CD8-positive, alpha-beta memory T cell (primary cell): ENCODE measurements at regions not wholly inside any gene's neighbourhood (a gene's known extent, or its start where the extent isn't known, plus 50 kb on each side); places are given as distances from the start of the nearest gene placed in this dataset.
A peak's percentile ranks its signal among the peaks of the same experiment; 100 is the strongest.

ENCODE experiments used
- CTCF ChIA-PET: fragments of 350-600 bp; sonication (Branson Sonifier 250); formaldehyde crosslinking; loops from one replicate; lab custom pipeline; 2021; ENCODE audit warnings: antibody characterized with exemption; lab: Charles Lee
- POLR2A ChIA-PET: fragments of 350-600 bp; sonication (Branson Sonifier 250); formaldehyde crosslinking; loops from one replicate; lab custom pipeline; 2021; ENCODE audit warnings: antibody characterized with exemption; lab: Charles Lee
- DNase-seq, 5 donors: peaks; one replicate each; pipeline versions ENCODE4 v3.0.0 to v3.0.0-alpha.2; 2020 to 2022; ENCODE audit warnings: mixed read lengths in 1 of 5
- H3K27ac ChIP-seq: one replicate; pipeline ENCODE4 v1.7.0; 2013; ENCODE audit warnings: low read depth, mild to moderate bottlenecking, low read length, moderate library complexity
- H3K27me3 ChIP-seq: 2 replicates; pipeline ENCODE4 v1.7.0; 2013; ENCODE audit warnings: low read length, mild to moderate bottlenecking; ENCODE audit not compliant: insufficient read depth, poor library complexity, severe bottlenecking
- H3K36me3 ChIP-seq: 2 replicates; pipeline ENCODE4 v1.7.0; 2013; ENCODE audit warnings: mild to moderate bottlenecking, low read length, moderate library complexity; ENCODE audit not compliant: insufficient read depth
- H3K4me1 ChIP-seq: 2 replicates; pipeline ENCODE4 v1.7.0; 2013; ENCODE audit warnings: mild to moderate bottlenecking, low read length, moderate library complexity; ENCODE audit not compliant: insufficient read depth
- H3K4me3 ChIP-seq: 2 replicates; pipeline ENCODE4 v1.7.0; 2013; ENCODE audit warnings: mild to moderate bottlenecking, low read length
- H3K9me3 ChIP-seq: 2 replicates; pipeline ENCODE4 v1.7.0; 2013; ENCODE audit warnings: mild to moderate bottlenecking, low read length
- H3K27ac Mint-ChIP-seq, 8 donors: one replicate each; pipeline ENCODE4 v1.8.0; 2020 to 2021; ENCODE audit warnings: mixed read lengths in 8 of 8, mild to moderate bottlenecking in 6 of 8, inconsistent platforms in 3 of 8, moderate library complexity in 3 of 8
- H3K27me3 Mint-ChIP-seq, 2 donors: one replicate each; pipeline ENCODE4 v1.8.0; 2020 to 2021; ENCODE audit warnings: mixed read lengths in 2 of 2, mild to moderate bottlenecking in 1 of 2, moderate library complexity in 1 of 2
- H3K36me3 Mint-ChIP-seq, 3 donors: one replicate each; pipeline ENCODE4 v1.8.0; 2020 to 2021; ENCODE audit warnings: mixed read lengths in 3 of 3, inconsistent platforms in 1 of 3, mild to moderate bottlenecking in 1 of 3
- H3K4me1 Mint-ChIP-seq, 3 donors: one replicate each; pipeline ENCODE4 v1.8.0; 2020 to 2021; ENCODE audit warnings: mixed read lengths in 3 of 3, inconsistent platforms in 1 of 3, mild to moderate bottlenecking in 1 of 3
- H3K4me3 Mint-ChIP-seq, 7 donors: one replicate each; pipeline ENCODE4 v1.8.0; 2020 to 2021; ENCODE audit warnings: mixed read lengths in 7 of 7, mild to moderate bottlenecking in 6 of 7, moderate library complexity in 4 of 7, inconsistent platforms in 2 of 7
- H3K9me3 Mint-ChIP-seq, 5 donors: one replicate each; pipeline ENCODE4 v1.8.0; 2020 to 2022; ENCODE audit warnings: mixed read lengths in 5 of 5, mild to moderate bottlenecking in 3 of 5, moderate library complexity in 2 of 5, inconsistent platforms in 1 of 5

DNA sequence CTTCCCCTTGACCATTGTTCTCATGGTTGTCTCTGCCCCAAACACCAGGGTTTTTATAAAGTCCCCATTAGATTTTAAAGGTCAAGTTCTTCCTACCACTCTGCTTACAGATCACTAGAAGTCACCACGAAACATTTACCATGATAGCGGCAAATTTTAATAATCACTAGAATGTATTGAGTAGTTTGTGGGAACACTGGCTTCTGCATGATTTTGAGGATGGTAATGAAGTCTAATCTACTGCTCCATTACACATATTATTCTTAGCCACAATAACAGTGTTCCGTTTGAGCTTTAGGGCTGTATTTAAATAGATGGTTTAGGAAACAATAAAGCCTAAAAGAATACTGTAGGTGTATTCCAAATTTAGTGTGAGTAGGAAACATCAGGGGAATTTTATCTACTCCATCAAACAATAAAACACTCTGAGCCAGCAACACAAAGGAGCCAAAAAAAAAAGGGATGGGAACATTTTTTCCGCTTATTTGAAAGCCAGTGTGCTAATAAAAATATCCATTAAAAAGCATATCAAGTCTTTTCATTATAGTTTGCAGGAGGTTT lies 49.7 kb downstream of the KLF12 start:
- no peaks in the 10 kb centered on the region for H3K27me3 Mint-ChIP-seq
- ChIA-PET POLR2A (no interaction called here), CTCF (interaction anchor here (1.3 to 1.5 kb wide), 2 partner anchors 14 to 203 kb away, joined by 3 read pairs; no protein-coding TSS in a partner anchor)
- H3K4me1 Mint-ChIP-seq = peaks cover 76 to 92% (median 90%) of the 10 kb centered on the region in 3 donors
- no peak overlapping the region for H3K4me3 Mint-ChIP-seq
- Histone ChIP-seq H3K4me1 (peaks cover 41% of the 10 kb centered on the region), H3K36me3 (no peaks in the 10 kb centered on the region), H3K9me3 (no peaks in the 10 kb centered on the region), H3K27me3 (no peaks in the 10 kb centered on the region), H3K27ac (no peak overlapping the region), H3K4me3 (no peak overlapping the region)
- H3K9me3 Mint-ChIP-seq = no peaks in the 10 kb centered on the region
- peaks cover 3 to 24% (median 10%) of the 10 kb centered on the region in 3 donors for H3K36me3 Mint-ChIP-seq
- H3K27ac Mint-ChIP-seq = peak overlapping the region in 1 of 8 donors; percentile 61
- no peak for DNase-seq

DNA sequence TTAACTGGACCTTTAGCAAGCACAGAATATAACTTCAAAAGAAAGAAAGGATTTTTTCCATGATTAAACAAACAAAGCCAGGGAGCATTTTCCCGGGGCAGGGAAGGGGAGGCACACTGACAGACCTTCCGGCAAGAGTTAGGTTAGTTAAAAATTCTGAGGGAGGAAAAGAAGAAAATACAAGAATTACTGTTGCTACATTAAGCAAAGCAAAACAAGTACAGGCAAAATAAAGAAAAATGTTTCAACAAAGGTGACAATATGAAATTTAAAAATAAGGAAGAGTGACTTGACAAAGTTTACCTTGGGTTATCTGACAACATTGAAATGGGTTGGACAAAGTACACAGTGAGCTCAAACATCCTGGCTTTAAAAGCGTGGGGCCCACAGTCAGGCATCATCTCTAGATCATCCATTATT lies 51.5 kb downstream of the KLF12 start:
- no peaks in the 10 kb centered on the region for H3K9me3 Mint-ChIP-seq
- peak overlapping the region in 4 of 8 donors; percentile 1 to 31 (median 14) for H3K27ac Mint-ChIP-seq
- DNase-seq = no peak
- H3K36me3 ChIP-seq = no peaks in the 10 kb centered on the region
- H3K4me3 ChIP-seq = no peak overlapping the region
- H3K27me3 ChIP-seq = no peaks in the 10 kb centered on the region
- peaks cover 24% of the 10 kb centered on the region for H3K4me1 ChIP-seq
- H3K27ac ChIP-seq = no peak overlapping the region
- H3K27me3 Mint-ChIP-seq = no peaks in the 10 kb centered on the region
- peaks cover 7 to 37% (median 10%) of the 10 kb centered on the region in 3 donors for H3K36me3 Mint-ChIP-seq
- no peaks in the 10 kb centered on the region for H3K9me3 ChIP-seq
- no peak overlapping the region for H3K4me3 Mint-ChIP-seq
- peaks cover 66 to 90% (median 86%) of the 10 kb centered on the region in 3 donors for H3K4me1 Mint-ChIP-seq
- ChIA-PET POLR2A (interaction anchor here (0.5 to 0.7 kb wide), 3 partner anchors 46 to 201 kb away, joined by 5 to 6 read pairs (median 6); no protein-coding TSS in a partner anchor), CTCF (interaction anchor here (1.2 to 1.5 kb wide), 2 partner anchors 12 to 16 kb away, joined by 3 to 4 read pairs; no protein-coding TSS in a partner anchor)

DNA sequence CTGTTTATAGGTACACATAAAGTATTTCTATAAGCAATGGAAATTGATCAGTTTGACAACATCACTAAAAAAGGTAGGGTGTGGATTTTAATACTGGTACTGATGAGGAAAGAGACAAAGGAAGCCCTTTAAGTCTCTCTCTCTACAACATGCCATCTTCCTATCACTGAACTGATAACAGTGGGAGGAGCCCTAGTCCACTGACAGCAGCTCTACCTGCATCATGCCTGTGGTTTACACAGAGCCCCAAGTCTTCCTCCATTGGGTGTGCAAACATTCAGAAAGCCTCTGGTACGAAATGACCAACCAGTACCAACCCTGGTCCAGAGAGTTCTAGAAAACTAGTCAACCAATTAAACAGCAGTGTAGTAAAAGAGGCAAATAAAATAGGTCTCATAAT lies 53.4 kb downstream of the KLF12 start:
- no peaks in the 10 kb centered on the region for H3K27me3 Mint-ChIP-seq
- no peak overlapping the region for H3K27ac ChIP-seq
- no peaks in the 10 kb centered on the region for H3K27me3 ChIP-seq
- peaks cover 18% of the 10 kb centered on the region for H3K4me1 ChIP-seq
- H3K36me3 ChIP-seq = no peaks in the 10 kb centered on the region
- H3K36me3 Mint-ChIP-seq = peaks cover 5 to 30% (median 9%) of the 10 kb centered on the region in 3 donors
- H3K9me3 ChIP-seq = no peaks in the 10 kb centered on the region
- H3K4me3 ChIP-seq = no peak overlapping the region
- ChIA-PET POLR2A (no interaction called here), CTCF (interaction anchor here (1.4 kb wide), 1 partner anchor 18 kb away, joined by 3 read pairs; no protein-coding TSS in a partner anchor)
- H3K4me1 Mint-ChIP-seq = peaks cover 65 to 92% (median 88%) of the 10 kb centered on the region in 3 donors
- no peak for DNase-seq
- H3K9me3 Mint-ChIP-seq = no peaks in the 10 kb centered on the region
- H3K4me3 Mint-ChIP-seq = peak overlapping the region in 3 of 7 donors; percentile 2 to 18 (median 12)
- H3K27ac Mint-ChIP-seq = peak overlapping the region in 7 of 8 donors; percentile 2 to 84 (median 55)

DNA sequence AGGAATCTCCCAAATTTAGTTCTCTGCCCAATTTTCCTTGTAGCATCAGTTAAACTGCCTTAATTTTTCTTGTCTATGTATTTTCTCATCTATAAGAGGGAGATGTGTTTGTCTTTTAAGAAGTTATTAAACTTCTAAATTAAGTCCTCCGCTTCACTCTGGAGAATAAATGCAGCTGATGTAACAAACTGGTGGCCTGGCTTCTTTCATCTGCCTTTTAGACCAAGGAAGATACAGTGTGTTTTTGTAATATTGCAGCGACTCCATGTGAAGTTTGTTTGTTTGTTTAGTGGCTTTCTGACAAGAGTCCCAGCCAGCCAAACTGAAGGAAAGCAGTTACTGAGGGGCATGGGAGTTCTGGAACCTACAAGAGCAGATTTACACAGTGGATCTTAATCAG lies 56.4 kb downstream of the KLF12 start:
- peaks cover 8 to 29% (median 8%) of the 10 kb centered on the region in 3 donors for H3K36me3 Mint-ChIP-seq
- H3K27ac Mint-ChIP-seq = peak overlapping the region in 3 of 8 donors; percentile 30 to 39 (median 31)
- no peaks in the 10 kb centered on the region for H3K9me3 Mint-ChIP-seq
- Histone ChIP-seq H3K9me3 (no peaks in the 10 kb centered on the region), H3K4me3 (no peak overlapping the region), H3K36me3 (no peaks in the 10 kb centered on the region), H3K4me1 (peaks cover 34% of the 10 kb centered on the region), H3K27me3 (no peaks in the 10 kb centered on the region), H3K27ac (no peak overlapping the region)
- H3K4me3 Mint-ChIP-seq = no peak overlapping the region
- H3K4me1 Mint-ChIP-seq = peaks cover 71 to 94% (median 91%) of the 10 kb centered on the region in 3 donors
- no peaks in the 10 kb centered on the region for H3K27me3 Mint-ChIP-seq
- DNase-seq = no peak
- ChIA-PET POLR2A (no interaction called here), CTCF (no interaction called here)

DNA sequence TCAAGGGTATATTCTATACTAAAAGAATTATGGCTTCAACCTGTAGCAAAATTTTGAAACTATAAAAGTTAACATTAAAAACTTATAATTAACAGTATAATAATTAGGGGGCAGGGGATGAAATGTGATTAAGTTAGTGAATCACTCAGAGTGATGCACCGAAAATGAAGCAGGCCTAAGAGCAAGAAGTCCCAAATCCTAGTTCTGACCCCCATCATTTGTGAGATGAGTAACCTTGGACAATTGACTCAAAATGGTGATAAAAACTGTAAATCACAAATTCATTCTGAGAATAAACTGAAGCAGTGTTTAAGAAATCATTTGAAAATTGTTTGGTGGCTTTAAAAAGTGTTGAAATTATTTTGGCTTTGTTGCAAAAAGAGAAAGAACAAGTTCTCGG lies 56.8 kb downstream of the KLF12 start:
- Histone ChIP-seq H3K36me3 (no peaks in the 10 kb centered on the region), H3K9me3 (no peaks in the 10 kb centered on the region), H3K4me1 (peaks cover 34% of the 10 kb centered on the region), H3K27ac (no peak overlapping the region), H3K27me3 (no peaks in the 10 kb centered on the region), H3K4me3 (no peak overlapping the region)
- H3K27me3 Mint-ChIP-seq = no peaks in the 10 kb centered on the region
- no peak overlapping the region for H3K27ac Mint-ChIP-seq
- H3K36me3 Mint-ChIP-seq = peaks cover 8 to 27% (median 9%) of the 10 kb centered on the region in 3 donors
- ChIA-PET POLR2A (no interaction called here), CTCF (no interaction called here)
- no peak for DNase-seq
- no peaks in the 10 kb centered on the region for H3K9me3 Mint-ChIP-seq
- peaks cover 66 to 94% (median 87%) of the 10 kb centered on the region in 3 donors for H3K4me1 Mint-ChIP-seq
- H3K4me3 Mint-ChIP-seq = no peak overlapping the region

DNA sequence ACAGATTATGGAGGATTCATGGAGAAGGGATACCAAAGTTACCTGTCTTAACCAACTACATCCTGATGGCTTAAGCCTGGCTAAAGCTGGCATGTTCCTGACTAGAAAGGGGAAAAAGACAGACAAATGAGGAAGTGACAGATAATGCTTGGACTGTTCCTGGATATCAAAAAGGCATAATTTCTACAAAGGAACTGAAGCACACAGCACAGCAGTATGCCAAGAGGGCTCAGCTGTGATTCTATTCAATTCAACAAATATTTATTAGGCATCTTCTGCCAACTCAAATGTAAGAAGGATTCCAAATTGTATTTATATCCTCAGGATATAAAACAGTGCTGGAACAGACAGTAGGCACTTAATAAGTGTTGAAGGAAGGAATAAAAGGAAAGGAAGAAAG lies 59.5 kb downstream of the KLF12 start:
- H3K4me3 Mint-ChIP-seq = peak overlapping the region in 1 of 7 donors; percentile 50
- H3K36me3 ChIP-seq = no peaks in the 10 kb centered on the region
- H3K9me3 Mint-ChIP-seq = no peaks in the 10 kb centered on the region
- peaks cover 35% of the 10 kb centered on the region for H3K4me1 ChIP-seq
- H3K36me3 Mint-ChIP-seq = peaks cover 3 to 21% (median 9%) of the 10 kb centered on the region in 3 donors
- DNase-seq = no peak
- ChIA-PET POLR2A (no interaction called here), CTCF (no interaction called here)
- no peaks in the 10 kb centered on the region for H3K27me3 ChIP-seq
- H3K27me3 Mint-ChIP-seq = no peaks in the 10 kb centered on the region
- H3K27ac ChIP-seq = no peak overlapping the region
- no peaks in the 10 kb centered on the region for H3K9me3 ChIP-seq
- peaks cover 66 to 91% (median 85%) of the 10 kb centered on the region in 3 donors for H3K4me1 Mint-ChIP-seq
- peak overlapping the region in 5 of 8 donors; percentile 4 to 70 (median 21) for H3K27ac Mint-ChIP-seq
- no peak overlapping the region for H3K4me3 ChIP-seq

DNA sequence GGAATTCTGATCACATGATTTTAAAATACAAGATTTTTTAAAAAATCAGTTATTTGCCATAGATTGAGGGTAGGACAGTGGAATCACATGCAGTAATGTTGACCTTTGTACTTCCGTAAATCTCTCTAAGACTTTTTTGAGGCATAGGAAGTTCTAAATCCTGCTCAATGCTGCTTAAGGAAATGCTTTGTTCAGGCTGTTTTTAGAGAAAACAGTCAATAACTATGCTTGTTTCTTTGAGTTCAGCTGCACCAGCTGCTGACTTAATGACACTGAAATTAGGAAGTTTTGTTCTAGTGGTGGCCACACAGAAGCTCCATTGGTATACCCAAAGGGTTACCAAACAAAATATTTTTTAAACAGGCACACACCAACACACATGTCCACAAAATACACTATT lies 60.9 kb downstream of the KLF12 start:
- Mint-ChIP-seq H3K36me3 (peaks cover 1 to 15% (median 4%) of the 10 kb centered on the region in 3 donors), H3K9me3 (no peaks in the 10 kb centered on the region), H3K27me3 (no peaks in the 10 kb centered on the region), H3K4me3 (no peak overlapping the region), H3K4me1 (peaks cover 74 to 93% (median 89%) of the 10 kb centered on the region in 3 donors), H3K27ac (peak overlapping the region in 1 of 8 donors; percentile 48)
- Histone ChIP-seq H3K27me3 (no peaks in the 10 kb centered on the region), H3K9me3 (no peaks in the 10 kb centered on the region), H3K27ac (no peak overlapping the region), H3K4me3 (no peak overlapping the region), H3K36me3 (no peaks in the 10 kb centered on the region), H3K4me1 (peaks cover 49% of the 10 kb centered on the region)
- no peak for DNase-seq
- CTCF ChIA-PET = no interaction called here
- POLR2A ChIA-PET = no interaction called here

DNA sequence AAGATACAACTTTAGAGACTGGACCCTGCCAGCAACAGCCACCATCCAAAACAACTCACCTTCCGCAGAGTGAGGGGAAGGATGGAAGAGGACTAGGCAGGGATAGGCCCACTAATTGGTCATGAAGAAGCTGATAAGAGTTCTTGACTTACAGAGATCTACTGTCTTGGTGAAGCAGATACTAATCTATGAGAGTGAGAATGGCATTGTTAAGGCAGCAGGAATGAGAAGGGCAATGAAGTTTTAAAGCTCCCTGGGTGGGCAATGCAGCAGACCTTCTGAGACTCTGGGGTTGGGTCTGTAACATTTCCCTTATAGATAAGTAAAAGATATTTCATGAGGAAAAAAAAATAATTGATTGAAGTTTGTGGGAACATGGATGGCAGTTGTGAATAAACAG lies 63.7 kb downstream of the KLF12 start:
- H3K27me3 Mint-ChIP-seq = no peaks in the 10 kb centered on the region
- H3K36me3 Mint-ChIP-seq = peaks cover 4 to 13% (median 5%) of the 10 kb centered on the region in 3 donors
- DNase-seq = no peak
- Histone ChIP-seq H3K36me3 (no peaks in the 10 kb centered on the region), H3K9me3 (no peaks in the 10 kb centered on the region), H3K4me1 (peaks cover 66% of the 10 kb centered on the region), H3K27me3 (no peaks in the 10 kb centered on the region), H3K27ac (no peak overlapping the region), H3K4me3 (peak overlapping the region; percentile 22)
- peak overlapping the region; percentile 33 to 83 (median 82) for H3K4me3 Mint-ChIP-seq
- POLR2A ChIA-PET = interaction anchor here (1.2 to 1.5 kb wide), 3 partner anchors 8 to 61 kb away, joined by 3 to 5 read pairs (median 4); no protein-coding TSS in a partner anchor
- CTCF ChIA-PET = interaction anchor here (0.7 to 1.9 kb wide), 5 partner anchors 9 to 216 kb away, joined by 3 to 10 read pairs (median 4); no protein-coding TSS in a partner anchor
- H3K4me1 Mint-ChIP-seq = peaks cover 76 to 93% (median 91%) of the 10 kb centered on the region in 3 donors
- H3K9me3 Mint-ChIP-seq = no peaks in the 10 kb centered on the region
- peak overlapping the region; percentile 51 to 95 (median 89) for H3K27ac Mint-ChIP-seq
